Psoas muscle (tissue), 7 donors: ENCODE measurements at regions not wholly inside any gene's neighbourhood (a gene's known extent, or its start where the extent isn't known, plus 50 kb on each side); places are given as distances from the start of the nearest gene placed in this dataset.

Source experiments
- ATAC-seq, 4 donors: fragments of 200-7000 bp; cut with Tn5 transposase; one replicate each; pipeline ENCODE4 v1.9.1; 2020; ENCODE audit warnings: moderate library complexity in 3 of 4, mild to moderate bottlenecking in 2 of 4
- DNase-seq, 2 donors: peaks; one replicate each; pipeline ENCODE4 v3.0.0-alpha.2; 2020
- H3K27ac ChIP-seq: fragments of 200-600 bp; one replicate; pipeline ENCODE4 v1.8.0; 2022
- H3K27me3 ChIP-seq, 3 donors: fragments of 200-600 bp in 1 of 3; one replicate each; pipeline versions ENCODE4 v1.6.1 to v1.8.0; 2013 to 2022; ENCODE audit warnings: low read length in 2 of 3, mild to moderate bottlenecking in 2 of 3, moderate library complexity in 1 of 3; ENCODE audit not compliant: insufficient read depth in 3 of 3
- H3K36me3 ChIP-seq, 2 donors: fragments of 200-600 bp in 1 of 2; one replicate each; pipeline versions ENCODE4 v1.6.1 to v1.8.0; 2013 to 2022; ENCODE audit warnings: low read depth in 1 of 2, mild to moderate bottlenecking in 1 of 2, moderate library complexity in 1 of 2; ENCODE audit not compliant: insufficient read depth in 1 of 2
- H3K4me1 ChIP-seq: fragments of 200-600 bp; one replicate; pipeline ENCODE4 v1.8.0; 2022
- H3K4me3 ChIP-seq: fragments of 200-600 bp; one replicate; pipeline ENCODE4 v1.8.0; 2022; ENCODE audit warnings: mild to moderate bottlenecking
- H3K9me3 ChIP-seq: fragments of 200-600 bp; one replicate; pipeline ENCODE4 v1.8.0; 2022
- CTCF ChIP-seq: fragments of 200-600 bp; IDR thresholded peaks from one replicate; pipeline ENCODE4 v1.8.0; 2022; ENCODE audit warnings: antibody characterized with exemption
- WGBS, 3 donors: extraction: QIAGEN DNeasy Blood & Tissue Kit; methylation state at CpG; one replicate each; pipeline versions ENCODE4 v1.1.6 to v1.1.7; 2013; 5-methylcytosine and 5-hydroxymethylcytosine counted together
- intact Hi-C, 2 donors: fragments of 100-400 bp; cut with DNase I; formaldehyde crosslinking; loops; one replicate each; pipeline versions ENCODE4 v1.11.0 to v1.14.2; 2022
- donor health status: healthy with polysubstance abuse.
- donor health status: DM: no; HTN: no; CAD: no; lungs with moderate emphysema.
- donor health status: Bipolar disorder and iron deficiency.
- donor health status: healthy.
- donor health status: DM: yes; HTN: yes; CAD: no.
- donor health status: DM: no; HTN: no; CAD: no.
- donor health status: DM: yes; HTN: yes; CAD: no.

- 69 to 73% (median 70%) methylated on average over 6 of the region's 6 CpGs for WGBS, 3 donors
- no peak for TF ChIP-seq CTCF
- no peaks in the 10 kb centered on the region for H3K9me3 ChIP-seq
Observed at GRCh38 chr2:204024906-204025475, 88.4 kb downstream of the ICOS start.

GRCh38 chr2:204026294-204026693, 89.7 kb downstream of the ICOS start:
- ATAC-seq (no peak), DNase-seq (no peak)
- Histone ChIP-seq H3K27ac (no peak overlapping the region), H3K9me3 (no peaks in the 10 kb centered on the region), H3K36me3 (no peaks in the 10 kb centered on the region), H3K27me3 (no peaks in the 10 kb centered on the region), H3K4me3 (no peak overlapping the region), H3K4me1 (peaks cover 6% of the 10 kb centered on the region)
- no peak for TF ChIP-seq CTCF
- 85 to 91% (median 87%) methylated on average over 3 of the region's 3 CpGs for WGBS, 3 donors
- intact Hi-C loops = no loop called here

More at GRCh38 chr2:204024906-204025475, 88.4 kb downstream of the ICOS start:
- Histone ChIP-seq H3K27ac (no peak overlapping the region), H3K27me3 (no peaks in the 10 kb centered on the region), H3K4me1 (peaks cover 13% of the 10 kb centered on the region), H3K36me3 (no peaks in the 10 kb centered on the region), H3K4me3 (no peak overlapping the region)
- ATAC-seq (no peak), DNase-seq (no peak)
- intact Hi-C loops = no loop called here

GRCh38 chr2:204027091-204027490, 90.5 kb downstream of the ICOS start:
- no peak for DNase-seq
- no peak for ATAC-seq
- Histone ChIP-seq H3K4me1 (no peaks in the 10 kb centered on the region), H3K4me3 (no peak overlapping the region), H3K27ac (no peak overlapping the region), H3K36me3 (no peaks in the 10 kb centered on the region), H3K27me3 (no peaks in the 10 kb centered on the region), H3K9me3 (no peaks in the 10 kb centered on the region)
- TF ChIP-seq CTCF = no peak
- intact Hi-C loops = no loop called here
- WGBS, 3 donors = 41 to 56% (median 43%) methylated on average over 3 of the region's 3 CpGs

- no peak for DNase-seq
- TF ChIP-seq CTCF = no peak
- no peaks in the 10 kb centered on the region for H3K27me3 ChIP-seq
- no peaks in the 10 kb centered on the region for H3K9me3 ChIP-seq
- no peak for ATAC-seq
- no peak overlapping the region for H3K27ac ChIP-seq
- H3K36me3 ChIP-seq = no peaks in the 10 kb centered on the region
- H3K4me3 ChIP-seq = no peak overlapping the region
- 15 to 31% (median 30%) methylated on average over 2 of the region's 2 CpGs for WGBS, 3 donors
- intact Hi-C loops = no loop called here
- no peaks in the 10 kb centered on the region for H3K4me1 ChIP-seq
Observed at GRCh38 chr2:204030322-204030721, 93.8 kb downstream of the ICOS start.

- Histone ChIP-seq H3K4me1 (no peaks in the 10 kb centered on the region), H3K9me3 (no peaks in the 10 kb centered on the region), H3K4me3 (no peak overlapping the region), H3K27ac (no peak overlapping the region), H3K36me3 (no peaks in the 10 kb centered on the region), H3K27me3 (no peaks in the 10 kb centered on the region)
- ATAC-seq = no peak
- intact Hi-C loops = no loop called here
- no peak for TF ChIP-seq CTCF
- 20 to 25% (median 24%) methylated on average over 4 of the region's 4 CpGs for WGBS, 3 donors
- no peak for DNase-seq
Observed at GRCh38 chr2:204031056-204031455, 94.5 kb downstream of the ICOS start.
